HG03097 (cell line): ENCODE measurements at regions not wholly inside any gene's neighbourhood (a gene's known extent, or its start where the extent isn't known, plus 50 kb on each side); places are given as distances from the start of the nearest gene placed in this dataset.
"Not testable (repeated sequence)": the region's sequence is repeated elsewhere in the genome, so short reads cannot be mapped to it uniquely, and the experiment has no call there.

Experiments
- ATAC-seq: cut with Tn5 transposase; IDR thresholded peaks from one replicate; pipeline ENCODE4 v1.9.1; 2021; ENCODE audit not compliant: unreplicated experiment, low FRiP score

DNA sequence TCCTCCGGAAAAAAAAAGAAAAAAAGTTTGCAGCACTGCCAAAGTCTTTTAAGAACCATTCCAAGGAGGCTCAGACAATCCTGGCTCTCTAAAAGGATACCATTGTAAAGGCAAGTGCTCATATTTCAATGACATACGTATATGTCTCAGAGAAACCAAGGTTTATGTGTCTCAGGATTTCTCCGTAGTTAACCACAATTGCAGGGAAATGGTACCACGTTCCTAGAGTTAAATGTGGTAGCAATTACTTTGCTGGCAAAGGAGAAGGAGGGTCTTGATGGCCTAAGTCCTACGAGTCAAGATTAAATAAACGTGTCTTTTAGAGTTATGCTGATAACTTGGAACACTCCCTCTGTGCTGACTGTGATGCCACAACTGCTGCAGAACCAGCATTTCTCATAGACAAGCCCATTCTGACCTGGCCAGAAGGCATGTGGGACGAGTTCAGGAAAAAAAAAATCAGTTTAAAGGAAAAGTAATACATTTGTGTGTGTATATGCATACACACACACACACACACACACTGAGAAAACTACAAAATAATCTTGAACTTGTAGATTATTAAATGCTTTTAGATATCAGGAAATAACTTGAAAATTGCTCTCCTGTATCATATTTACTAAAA is 245.9 kb downstream of the FGFR2 start:
- ATAC-seq: no peak

GRCh38 chr10:121355161-121355560 is 243.1 kb downstream of the FGFR2 start:
- no peak for ATAC-seq

GRCh38 chr10:121356183-121356582 is 242.1 kb downstream of the FGFR2 start:
- no peak for ATAC-seq

- ATAC-seq: no peak
These were observed 240.8 kb downstream of the FGFR2 start for GRCh38 chr10:121357401-121357800.

DNA sequence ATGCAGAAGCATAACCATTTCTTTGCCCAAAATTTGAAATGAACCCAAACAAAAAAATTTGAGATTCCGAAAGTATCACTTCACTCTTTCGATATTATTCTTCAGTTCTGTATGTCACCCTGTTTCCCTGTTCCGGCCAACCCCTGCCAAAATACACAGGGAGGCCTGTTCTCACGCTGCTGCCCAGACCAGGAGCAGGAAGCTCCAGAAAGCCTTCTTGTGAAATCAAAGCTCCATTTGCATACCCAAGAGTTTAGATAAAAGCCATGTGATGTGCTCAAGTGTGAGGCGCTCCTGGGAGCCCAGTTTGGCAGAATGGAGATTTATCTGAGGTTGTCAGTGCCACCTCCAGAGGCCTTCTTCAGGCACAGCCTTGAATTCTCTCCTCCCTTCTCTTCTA is 236.2 kb downstream of the FGFR2 start:
- no peak for ATAC-seq

DNA sequence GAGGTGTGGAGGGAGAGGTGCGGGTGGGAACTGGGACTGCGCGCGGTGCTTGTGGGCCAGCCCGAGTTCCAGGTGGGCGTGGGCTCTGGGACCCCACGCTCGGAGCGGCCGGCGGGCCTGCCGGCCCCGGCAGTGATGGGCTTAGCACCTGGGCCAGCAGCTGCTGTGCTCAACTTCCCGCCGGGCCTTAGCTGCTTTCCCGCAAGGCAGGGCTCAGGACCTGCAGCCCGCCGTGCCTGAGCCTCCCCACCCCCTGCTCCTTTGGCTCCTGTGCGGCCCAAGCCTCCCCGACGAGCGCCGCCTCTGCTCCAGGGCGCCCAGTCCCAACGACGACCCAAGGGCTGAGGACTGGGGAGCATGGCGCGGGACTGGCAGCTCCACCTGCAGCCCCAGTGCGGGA is 232.7 kb downstream of the FGFR2 start:
- ATAC-seq: no peak

DNA sequence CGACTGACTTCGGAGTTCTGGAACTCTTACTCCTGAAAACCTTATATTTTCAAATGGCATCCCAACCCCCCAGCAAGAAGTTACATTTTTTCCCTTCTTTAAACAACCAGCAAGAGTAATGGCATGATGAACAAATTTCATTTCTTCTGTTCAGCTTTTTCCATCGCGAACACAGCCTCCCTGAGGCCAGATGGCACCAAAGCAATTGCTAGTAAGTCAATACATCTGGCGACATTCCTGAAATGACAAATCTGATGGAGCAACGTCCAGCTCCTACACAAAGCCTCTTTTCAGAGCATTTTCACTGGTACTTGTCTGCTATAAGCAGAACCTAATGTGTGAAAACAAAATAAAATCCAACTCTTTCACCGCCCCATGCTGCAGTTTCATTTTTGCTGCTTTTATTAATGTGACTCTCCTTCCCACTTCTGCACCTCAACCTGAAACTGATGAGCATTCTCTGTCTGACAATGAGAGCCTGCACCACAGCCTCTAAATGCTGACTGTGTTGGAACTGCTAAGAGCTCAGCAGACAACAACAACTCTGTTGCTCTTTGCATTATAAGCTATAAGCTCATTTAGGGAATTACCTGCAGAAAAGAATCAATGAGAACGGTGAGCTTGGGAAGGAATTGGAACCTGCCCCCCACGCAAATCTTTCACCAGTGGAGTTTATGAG is 229.8 kb downstream of the FGFR2 start:
- no peak for ATAC-seq

DNA sequence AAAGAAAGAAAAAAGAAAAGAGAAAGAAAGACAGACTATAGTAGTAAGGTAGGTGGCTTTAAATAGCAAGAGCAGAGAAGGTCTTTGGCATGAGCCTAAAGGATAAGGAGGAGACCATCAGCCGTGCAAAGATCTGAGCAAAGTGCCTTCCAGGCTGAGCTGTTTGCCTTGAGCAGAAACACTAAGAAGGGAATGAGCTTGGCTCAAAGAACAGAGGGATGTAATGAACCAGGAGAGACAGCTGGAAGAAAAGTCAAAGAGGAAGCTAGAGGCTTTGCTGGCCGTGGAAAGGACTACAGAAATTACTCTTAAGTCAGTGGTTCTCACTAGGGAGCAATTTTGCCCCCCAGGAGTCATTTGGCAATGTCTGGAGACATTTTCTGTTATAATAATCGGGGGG is 228.6 kb downstream of the FGFR2 start:
- no peak for ATAC-seq

- ATAC-seq: no peak
These were observed 226.4 kb downstream of the FGFR2 start for GRCh38 chr10:121371836-121372235.

GRCh38 chr10:121373411-121373810 is 224.8 kb downstream of the FGFR2 start:
- no peak for ATAC-seq

DNA sequence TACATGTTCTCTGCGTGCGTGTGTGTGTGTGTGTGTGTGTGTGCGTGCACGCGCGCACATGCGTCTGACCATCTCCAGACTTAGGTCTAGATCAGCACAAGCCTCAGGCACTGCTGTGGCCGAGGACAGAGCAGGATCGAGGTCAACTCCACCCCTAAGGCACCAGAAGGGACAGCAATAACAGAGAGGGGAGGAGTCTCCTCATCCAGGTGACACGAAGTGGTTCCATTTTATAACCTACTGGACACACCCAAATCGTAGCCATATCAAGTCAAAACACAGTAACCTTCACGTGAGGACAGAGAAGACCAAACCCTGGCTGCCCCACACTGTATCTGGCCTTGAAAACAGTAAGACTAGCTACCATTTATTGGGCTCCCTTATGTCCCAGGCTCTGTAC is 224.1 kb downstream of the FGFR2 start:
- ATAC-seq: no peak

GRCh38 chr10:121375172-121375571 is 223.1 kb downstream of the FGFR2 start:
- no peak for ATAC-seq

GRCh38 chr10:121378251-121378801 is 219.9 kb downstream of the FGFR2 start:
- ATAC-seq: no peak

DNA sequence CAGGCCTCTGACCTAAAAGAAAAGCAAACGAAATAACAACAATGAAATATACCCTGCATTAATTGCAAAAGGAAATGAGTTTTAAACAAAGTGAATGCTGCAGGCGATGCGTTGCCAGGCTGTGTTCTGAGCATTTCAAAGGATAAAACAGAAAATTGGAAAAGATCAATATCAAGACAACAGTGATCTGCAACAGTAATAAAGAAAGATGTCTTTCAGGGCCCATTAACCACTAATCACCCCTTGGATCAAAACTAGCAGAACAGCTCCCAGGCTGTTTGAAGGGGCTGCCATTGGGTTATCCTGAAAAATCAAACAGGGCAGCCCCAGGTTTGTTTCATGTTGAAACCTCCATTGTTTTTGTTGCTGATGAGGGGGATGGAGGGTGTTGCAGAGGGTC is 219.2 kb downstream of the FGFR2 start:
- ATAC-seq: no peak

- no peak for ATAC-seq
These were observed 218.0 kb downstream of the FGFR2 start for GRCh38 chr10:121380211-121380610.

DNA sequence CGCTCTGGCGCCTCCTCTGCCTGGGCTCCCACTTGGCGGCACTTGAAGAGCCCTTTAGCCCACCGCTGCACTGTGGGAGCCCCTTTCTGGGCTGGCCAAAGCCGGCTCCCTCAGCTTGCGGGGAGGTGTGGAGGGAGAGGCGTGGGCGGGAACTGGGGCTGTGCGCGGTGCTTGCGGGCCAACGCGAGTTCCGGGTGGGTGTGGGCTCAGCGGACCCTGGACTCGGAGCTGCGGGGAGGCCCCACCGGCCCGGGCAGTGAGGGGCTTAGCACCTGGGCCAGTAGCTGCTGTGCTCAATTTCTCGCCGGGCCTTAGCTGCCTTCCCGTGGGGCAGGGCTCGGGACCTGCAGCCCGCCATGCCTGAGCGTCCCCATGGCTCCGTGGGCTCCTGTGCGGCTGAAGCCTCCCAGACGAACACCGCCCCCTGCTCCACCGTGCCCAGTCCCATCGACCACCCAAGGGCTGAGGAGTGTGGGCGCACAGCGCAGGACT is 216.2 kb downstream of the FGFR2 start:
- not testable (repeated sequence) for ATAC-seq

- no peak for ATAC-seq
These were observed 213.1 kb downstream of the FGFR2 start for GRCh38 chr10:121385136-121385535.

DNA sequence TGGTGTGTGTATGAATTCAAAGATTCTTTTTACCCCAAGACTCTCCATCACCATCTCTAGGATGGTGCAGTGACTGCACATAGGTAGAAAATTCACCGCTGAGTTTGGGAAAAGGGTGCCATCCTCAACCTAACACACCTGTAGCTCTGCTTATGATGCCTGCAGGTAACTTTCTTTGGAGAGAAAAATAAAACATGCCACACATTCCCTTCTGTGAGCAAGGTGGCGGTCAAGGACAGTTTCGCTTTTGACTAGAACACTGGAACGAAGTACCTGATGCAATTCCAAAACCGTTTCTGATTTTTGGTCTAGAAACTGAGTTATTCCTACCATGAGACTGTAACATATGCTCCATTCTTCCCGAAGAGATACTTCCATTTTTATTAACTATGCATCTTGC is 205.6 kb downstream of the FGFR2 start:
- ATAC-seq: no peak

- ATAC-seq: no peak
These were observed 204.7 kb downstream of the FGFR2 start for GRCh38 chr10:121393522-121393921.

DNA sequence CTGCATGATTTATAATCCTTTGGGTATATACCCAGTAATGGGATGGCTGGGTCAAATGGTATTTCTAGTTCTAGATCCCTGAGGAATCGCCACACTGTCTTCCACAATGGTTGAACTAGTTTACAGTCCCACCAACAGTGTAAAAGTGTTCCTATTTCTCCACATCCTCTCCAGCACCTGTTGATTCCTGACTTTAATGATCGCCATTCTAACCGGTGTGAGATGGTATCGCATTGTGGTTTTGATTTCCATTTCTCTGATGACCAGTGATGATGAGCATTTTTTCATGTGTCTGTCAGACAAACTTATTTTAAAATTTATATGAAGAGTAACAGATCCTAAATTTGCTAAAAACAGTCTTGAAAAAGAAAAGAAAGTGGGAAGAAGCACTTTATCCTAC is 197.7 kb downstream of the FGFR2 start:
- ATAC-seq: not testable (repeated sequence)

DNA sequence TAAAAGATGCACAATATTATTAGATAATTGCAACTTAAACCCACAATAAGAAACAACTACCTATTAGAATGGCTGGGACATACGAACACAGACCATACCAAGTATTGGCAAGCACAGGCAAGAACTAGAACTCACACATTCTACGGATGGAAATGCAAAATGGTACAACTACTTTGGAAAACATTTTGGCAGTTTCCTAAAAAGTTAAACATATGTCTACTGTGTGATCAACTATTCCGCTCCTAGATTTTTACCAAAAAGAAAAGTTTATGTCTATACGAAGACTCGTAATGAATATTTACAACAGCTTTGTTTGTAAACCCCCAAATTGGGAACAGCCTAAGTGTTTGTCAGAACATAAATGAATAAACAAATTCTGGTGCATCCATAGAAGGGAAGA is 194.7 kb downstream of the FGFR2 start:
- ATAC-seq: no peak

DNA sequence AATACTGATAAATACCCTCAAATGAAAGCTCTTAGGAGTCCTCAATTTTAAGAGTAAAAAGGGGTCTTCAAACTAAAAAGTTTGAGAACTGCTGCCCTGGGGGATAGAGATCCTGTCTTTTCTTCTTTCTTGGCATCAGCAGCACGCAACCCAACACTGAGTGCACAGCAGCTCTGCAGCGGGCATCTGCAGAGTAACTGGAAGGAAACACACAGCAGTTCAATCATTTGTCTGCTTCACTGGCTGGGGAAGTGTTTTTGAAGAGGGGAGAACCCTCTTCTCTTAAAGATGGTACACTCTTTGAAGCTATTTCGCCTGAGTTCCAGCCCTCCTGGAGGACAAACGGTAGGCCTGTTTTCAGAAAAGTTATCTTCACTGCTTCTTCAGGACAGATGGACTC is 193.6 kb downstream of the FGFR2 start:
- no peak for ATAC-seq
